ENCODE measurements at regions not wholly inside any gene's neighbourhood (a gene's known extent, or its start where the extent isn't known, plus 50 kb on each side); places are given as distances from the start of the nearest gene placed in this dataset.
A peak's percentile ranks its signal among the peaks of the same experiment; 100 is the strongest.
"Not testable (repeated sequence)": the region's sequence is repeated elsewhere in the genome, so short reads cannot be mapped to it uniquely, and the experiment has no call there.

DNA sequence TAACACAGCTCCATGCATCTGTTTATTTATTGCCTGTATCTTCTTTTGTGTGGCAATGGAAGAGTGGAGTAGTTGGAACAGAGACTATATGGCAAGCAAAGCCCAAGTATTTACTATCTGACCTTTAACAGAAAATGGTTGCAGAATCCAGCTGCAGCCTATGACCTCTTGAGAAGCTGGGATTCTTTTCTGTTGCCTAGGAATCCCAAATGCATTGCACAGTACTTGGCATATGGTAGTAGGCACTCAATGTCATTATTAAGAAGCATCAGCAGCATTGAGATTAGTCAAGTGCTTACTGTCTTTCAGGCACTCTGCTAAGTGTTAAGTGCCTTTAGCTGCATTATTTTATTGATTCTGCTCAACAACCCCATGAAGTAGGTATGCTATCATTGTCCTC lies 331.6 kb downstream of the CCDC85A start:
- DNase-seq: no peak

DNA sequence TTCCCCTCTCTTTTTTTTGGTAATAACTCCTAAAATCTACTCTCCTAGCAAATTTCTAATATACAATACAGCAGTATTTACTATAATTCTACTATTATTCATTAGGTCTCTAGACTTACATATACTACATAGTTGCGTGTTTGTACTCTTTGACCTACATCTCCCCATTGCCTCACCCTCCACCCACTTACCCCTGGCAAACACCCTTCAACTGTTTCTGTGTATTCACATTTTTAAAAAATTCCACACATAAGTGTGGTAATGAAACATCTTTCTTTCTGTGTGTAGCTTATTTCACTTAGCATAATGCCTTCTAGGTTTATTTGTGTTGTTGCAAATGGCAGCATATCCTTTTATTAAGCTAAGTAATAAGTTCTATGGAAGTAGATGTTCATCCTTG lies 336.0 kb downstream of the CCDC85A start:
- DNase-seq: no peak

DNA sequence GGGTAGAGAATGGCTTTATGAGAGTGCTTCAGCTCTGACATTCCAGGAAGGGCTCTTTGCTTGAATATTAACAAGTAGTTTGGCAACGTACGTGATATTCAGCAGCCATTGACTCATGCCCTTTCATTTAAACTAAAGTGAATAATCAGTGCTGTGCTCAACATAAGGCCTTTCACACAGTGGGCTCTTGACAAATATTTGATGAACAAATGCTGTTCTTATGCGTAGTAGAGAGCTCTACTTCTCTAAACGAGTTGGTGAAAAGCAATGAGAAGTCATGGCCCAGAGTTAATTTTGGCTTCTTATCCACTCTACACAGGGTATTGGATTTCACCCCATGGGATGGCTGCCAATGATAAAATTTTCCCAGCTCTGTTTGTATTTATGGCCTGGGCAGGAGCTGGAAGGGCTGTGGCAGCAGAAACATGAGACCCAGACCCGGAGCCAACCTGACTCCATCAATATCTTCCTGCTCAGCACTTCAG lies 338.9 kb downstream of the CCDC85A start:
- DNase-seq: peak; percentile 54

DNA sequence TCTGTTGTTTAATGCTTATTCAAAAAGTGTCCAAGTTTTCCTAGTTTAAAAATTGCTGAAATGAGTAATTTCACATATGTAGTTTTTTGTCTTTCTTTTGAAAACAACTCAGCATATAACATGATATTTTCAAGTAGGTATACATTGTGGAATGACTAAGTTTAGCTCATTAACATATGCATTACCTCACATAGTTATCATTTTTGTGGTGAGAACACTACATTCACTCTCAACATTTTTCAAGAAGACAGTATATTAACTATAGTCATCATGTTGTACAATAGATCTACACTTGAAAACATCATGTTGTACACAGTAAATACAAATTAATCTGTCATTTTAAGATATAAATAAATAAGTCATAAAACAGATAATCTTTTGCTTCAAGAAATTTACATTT lies 340.0 kb downstream of the CCDC85A start:
- DNase-seq: no peak

DNA sequence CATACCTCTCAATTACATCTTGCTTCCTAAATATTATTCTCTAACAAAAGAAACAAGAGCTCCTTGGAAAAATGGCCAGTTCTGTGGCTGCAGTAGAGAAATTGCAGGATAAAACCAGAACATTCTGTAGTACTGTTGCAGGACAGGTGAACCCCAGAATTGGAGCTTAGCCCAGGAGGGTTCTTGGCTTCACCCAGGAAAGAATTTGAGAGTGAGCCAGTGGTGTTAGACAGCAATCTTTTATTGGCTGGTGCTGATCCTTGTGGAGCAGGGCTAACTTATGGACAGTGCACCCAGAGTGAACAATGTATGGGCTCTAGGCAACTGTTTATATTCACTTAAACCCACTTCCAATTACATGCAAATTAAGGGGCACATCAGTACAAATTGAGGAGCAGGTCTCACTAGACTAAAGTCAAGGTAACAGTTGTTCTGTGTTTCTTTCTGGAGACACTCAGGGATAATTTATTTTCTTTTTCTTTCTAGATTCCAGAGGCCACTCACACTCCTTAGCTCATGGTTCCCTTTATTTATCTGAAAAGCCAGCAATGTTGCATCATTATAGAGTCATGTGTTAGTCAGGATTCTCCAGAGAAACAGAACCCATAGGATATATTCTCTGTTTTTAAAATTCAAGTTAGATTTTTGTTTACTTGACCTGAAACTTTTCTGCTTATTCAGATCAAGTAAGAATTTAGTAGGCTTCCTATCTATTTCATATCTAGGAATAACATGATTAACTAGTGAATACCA lies 348.1 kb downstream of the CCDC85A start:
- DNase-seq: no peak

DNA sequence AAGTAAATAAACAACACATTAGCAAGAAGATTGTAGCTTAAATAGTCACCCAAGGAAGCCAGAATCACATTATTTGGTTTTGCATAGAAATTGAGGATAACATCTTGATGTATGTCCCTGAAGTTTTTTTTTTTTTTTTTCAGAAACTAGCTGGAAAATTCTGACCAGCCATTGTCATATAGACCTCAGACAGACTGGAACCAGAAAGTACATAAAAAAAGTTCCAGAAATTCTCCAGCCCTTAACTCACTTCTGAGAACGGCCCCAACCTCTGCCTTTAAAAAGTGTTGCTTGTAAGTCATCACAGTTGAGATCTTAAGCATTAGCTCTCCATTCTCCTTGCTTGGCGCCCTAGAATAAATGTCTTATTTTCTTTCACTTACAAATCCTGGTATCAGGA lies 350.5 kb downstream of the CCDC85A start:
- DNase-seq: no peak

DNA sequence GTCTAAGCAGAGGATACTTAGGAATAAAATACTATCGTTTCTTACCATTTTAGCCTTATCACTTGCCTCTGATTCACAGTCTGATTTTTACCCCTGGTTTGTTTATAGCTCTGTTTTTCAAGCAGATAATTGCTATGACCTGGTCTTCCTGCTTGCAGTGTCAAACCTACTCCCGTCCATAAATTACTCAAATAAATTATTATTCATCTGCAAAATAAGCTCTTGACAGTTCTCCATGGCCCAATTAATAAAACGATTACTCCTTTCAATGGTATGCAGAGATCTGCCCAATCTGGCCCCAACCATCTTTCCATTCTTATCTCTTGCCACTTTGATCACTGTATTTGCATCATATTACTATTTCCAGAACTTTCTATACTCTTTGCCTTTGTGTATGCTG lies 354.0 kb downstream of the CCDC85A start:
- no peak for DNase-seq

DNA sequence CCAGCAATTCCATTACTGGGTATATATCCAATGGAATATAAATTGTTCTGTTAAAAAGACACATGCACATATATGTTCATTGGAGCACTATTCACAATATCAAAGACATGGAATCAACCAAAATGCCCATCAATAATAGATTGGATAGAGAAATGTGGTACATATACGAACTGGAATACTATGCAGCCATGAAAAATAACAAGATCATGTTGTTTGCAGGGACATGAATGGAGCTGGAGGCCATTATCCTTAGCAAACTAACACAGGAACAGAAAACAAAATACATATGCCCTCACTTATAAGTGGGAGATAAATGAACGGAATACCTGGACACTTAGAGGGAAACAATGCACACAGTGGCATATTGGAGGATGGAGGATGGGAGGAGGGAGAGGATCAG lies 355.8 kb downstream of the CCDC85A start:
- no peak for DNase-seq

DNA sequence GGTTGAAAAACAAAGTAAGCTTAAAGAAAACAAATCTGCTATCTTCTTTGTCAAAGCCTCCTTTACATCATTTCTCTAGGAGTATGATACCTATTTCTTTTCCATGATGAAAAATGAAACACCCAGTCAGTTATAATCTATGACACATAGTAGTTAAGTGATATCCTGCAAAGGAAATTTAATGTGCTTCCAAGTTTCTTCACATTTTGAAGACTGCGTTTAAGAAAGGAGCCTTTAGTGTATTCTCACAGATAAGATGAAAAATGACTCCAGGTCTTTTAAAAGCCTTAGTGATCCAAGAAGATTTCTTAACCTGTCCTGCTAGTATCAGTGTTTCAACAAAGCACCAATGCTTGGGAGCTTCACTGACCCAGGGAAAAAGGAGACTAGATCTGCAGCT lies 356.7 kb downstream of the CCDC85A start:
- DNase-seq: no peak

DNA sequence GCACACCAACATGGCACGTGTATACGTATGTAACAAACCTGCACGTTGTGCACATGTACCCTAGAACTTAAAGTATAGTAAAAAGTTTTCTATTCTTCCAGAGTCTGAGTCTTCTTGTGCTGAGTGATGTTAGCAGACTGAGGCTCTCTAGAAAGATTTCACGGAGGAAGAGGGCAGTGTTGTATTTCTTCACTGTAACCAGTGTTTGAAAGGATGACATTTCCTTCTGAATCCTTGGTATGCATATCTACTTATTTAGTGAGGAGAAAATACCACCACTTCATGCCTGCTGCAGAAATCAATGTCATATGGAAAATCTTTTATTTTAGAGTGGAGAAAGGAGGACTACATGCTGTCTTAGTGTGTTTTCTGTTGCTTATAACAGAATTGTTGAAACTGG lies 357.1 kb downstream of the CCDC85A start:
- no peak for DNase-seq

DNA sequence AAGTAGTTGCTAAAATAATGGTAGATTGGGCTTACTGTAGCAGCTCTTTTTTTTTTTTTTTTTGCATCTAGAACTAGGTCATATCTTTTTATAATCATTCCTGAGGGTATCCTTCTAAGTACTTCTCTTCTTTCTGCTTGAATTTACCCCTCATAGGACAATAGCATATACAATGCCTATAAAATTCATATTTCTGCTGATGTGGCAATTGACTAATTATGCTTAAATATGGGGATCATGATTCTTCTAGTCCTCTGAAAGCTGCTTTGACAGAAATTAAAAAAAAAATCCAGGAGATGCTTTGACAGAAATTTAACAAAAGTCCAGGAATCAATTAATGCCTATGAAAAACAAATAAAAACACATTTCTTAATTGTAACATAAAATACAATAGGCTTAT lies 358.4 kb downstream of the CCDC85A start:
- no peak for DNase-seq

DNA sequence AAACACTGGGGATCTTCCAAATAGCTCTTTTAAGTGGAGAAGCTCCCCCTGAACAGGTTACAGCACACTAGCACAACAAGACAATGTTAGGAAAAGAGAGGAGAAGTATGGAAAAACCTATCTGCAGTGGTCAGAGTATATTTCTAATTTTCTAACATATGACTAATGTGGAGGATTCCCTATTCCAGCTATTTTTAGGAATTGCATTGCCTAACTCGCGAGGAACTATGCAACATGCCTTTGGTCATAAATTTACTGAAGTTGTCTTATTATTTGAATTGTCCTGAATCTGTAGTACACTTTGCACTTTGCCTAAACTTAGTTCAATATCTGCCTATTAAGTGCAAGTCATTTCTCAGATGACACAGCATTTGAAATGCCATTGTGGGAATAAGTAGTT lies 381.4 kb downstream of the CCDC85A start:
- DNase-seq: no peak

DNA sequence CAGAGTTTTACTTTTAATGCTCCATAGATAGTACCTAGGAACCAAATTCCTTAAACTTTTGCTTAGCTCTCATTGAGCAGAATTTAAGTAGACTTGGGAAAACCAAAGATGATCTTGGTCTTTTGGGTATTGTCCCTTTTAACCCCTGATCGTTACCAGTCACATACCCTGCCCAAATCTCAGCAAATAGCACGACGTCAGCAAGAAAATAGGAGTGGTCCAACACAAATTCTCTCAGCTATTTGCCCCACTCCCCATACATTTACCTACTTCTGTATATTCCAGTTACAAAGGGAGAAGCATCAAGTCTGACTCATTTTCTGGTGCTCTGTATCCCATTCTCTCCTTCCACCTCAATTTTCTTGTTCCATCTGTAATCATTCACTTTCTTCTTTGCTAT lies 387.3 kb downstream of the CCDC85A start:
- DNase-seq: no peak

DNA sequence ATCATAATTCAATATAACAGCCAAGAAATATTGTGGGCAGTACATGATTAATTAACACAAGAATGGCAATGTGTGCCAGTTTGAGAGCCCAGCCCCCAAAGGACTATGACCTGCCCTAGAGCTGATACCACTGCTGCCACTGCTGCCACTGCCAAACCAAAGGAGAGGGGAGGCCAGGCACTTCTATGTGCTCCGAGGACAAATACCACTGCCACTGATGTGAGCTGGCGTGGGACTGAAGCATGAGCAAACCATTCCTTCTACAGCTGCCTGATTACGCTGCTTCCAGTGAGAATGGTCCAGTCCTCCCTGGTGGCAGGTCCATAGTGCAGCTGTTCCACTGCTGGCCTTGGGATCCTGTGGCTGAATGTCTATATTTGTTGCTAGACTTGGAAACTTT lies 392.2 kb downstream of the CCDC85A start:
- DNase-seq: no peak

DNA sequence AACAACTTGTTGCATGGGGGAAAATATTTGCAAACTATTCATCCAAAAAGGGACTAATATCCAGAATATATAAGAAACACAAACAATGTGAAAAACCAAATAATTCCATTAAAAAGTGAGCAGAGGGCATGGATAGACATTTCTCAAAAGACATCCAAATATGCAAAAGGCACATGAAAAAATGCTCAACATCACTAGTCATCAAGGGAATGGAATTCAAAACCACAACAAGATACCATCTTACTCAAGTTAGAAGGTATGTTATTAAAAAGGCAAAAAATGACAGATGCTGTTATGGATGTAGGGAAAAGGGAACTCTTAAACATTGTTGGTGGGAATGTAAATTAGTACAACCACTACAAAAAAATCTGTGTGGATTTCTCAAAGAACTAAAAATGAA lies 396.5 kb downstream of the CCDC85A start:
- DNase-seq: no peak

DNA sequence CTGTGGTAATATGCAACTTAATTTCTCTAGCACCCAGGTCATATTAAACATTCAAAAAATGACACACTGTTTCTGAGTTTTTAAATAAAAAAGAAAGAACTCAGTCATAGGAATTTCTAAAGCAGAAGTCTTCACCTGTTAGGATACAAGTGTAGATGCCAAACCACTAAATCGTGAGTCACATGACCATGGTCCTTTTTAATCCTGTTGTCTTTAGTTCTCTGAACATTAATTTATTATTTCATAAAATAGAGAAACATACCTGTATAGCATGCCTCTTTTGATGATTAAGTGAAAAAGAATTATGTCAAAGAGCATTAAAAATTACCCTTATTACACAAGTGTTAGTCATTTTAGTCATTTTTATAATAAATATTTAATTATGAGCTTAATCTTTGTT lies 398.8 kb downstream of the CCDC85A start:
- no peak for DNase-seq

DNA sequence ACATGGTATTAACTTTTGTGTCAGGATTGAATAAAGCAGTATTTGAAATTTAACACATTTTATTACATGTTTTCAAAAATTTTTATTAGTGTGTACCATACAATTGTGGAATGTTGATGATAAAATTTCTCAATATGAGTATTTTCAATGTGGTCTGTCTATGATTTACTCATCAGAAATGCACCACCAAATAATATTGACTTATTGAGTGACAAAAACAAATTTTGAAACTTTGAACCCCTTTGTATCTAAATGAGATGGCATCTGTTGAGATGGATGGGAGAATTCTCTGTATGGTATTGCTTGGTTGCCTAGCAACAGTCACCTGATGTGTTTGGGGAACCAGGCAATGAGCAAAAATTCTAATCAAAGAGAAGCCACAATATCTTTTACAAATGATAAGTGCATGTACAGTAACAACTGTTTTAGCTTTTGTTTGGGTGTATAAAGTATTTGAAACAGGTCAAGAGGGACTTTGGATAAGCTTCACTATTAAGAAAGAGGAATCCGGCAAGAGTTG lies 400.1 kb downstream of the CCDC85A start:
- no peak for DNase-seq

DNA sequence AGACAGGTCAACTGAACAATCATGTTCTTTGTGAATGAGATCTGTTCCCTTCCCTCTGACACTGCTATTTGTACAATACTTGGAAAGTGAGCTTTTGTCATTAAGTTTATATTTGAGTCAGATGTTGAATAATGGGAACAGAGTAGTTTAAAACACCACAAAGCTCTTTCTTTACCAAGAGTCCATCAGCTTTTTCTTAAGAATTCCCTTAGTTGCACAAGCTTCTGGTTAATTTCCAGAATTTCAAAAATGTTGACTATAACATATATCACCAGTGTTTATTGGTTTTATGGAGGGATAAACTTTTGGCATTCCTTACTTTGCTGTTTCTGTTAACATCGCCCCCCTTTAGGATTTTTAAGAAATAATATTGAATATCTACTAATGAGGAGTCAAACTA lies 403.7 kb downstream of the CCDC85A start:
- DNase-seq: no peak

DNA sequence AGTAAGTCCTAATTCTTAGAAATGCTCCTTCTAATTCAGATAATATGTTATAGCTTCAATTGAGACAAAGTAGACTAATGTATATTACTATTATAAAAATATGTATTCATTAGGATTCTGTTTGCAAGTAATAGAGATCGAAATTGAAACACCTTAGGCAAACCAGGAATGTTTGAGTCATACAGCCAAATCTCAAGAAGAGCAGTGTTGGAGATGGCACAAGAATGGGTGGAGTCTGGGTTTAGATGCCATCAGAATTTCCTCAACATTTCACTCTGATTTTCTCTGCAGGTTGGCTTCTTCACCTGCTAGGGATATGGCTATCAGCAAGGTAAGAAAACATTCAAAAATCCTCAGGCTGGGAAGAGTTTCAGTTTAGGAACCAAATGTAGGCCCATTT lies 405.4 kb downstream of the CCDC85A start:
- no peak for DNase-seq

DNA sequence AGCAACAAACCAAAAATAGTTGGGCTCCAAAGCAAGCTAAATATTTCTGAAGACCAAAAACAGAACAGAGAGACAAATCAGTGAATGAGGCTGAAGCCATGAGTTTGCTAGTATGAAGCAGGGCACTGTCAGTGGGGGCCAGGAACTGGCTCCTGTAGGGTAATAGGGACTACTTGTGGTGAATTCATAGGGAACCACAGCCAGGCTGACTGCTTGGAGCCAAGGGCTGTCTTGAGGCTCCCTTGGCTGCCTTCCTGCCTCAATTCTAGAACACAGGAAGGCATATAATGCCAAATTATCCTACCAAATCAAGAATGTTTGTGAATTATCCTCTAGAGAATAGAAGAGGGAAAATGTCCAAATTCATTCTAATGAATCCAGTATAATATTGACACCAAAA lies 406.0 kb downstream of the CCDC85A start:
- DNase-seq: no peak

DNA sequence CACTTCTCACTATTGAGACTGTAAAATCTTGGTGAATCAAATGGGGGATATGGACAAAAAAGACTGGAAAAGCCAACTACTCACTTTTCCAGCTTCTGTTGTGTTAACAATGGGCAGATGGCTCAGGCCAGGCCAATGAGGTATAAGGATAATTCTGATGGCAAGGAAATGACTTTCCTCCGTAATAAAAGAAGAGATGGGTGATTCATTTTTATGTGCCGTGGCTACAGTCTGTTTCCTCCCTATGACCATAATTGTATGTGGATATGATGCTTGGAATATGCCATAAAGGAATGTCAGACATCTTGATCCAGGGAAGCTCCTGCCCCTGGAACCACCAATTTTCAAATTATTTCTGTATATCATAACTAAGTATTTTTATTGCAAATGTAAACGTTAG lies 406.8 kb downstream of the CCDC85A start:
- no peak for DNase-seq

DNA sequence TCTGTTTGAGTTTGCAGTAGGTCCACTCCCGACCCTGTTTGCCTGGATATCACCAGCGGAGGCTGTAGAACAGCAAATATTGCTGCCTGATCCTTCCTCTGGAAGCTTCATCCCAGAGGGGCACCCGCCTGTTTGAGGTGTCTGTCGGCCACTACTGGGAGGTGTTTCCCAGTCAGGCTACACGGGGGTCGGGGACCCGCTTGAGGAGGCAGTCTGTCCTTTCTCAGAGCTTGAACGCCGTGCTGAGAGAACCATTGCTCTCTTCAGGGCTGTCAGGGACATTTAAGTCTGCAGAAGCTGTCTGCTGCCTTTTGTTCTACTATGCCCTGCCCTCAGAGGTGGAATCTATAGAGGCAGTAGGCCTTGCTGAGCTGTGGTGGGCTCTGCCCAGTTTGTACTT lies 422.3 kb downstream of the CCDC85A start:
- DNase-seq: not testable (repeated sequence)

DNA sequence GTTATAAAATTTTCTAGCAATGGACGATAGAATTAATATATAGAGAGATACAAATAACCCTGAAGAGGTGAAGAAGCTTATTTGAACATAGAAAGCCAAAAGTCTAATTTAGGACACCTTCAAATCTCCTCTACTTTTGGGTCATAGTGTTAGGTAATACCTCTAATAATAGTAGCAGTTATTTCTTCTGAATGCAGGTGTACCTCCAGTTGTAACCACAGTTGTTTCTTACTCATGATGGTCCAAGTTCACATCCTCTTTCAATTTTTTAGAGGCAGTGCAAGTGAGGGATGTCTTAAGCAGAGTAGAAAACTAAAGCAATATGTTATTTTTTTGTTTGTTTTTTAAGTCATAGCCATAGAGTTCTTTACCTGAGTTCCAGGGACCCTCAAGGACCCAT lies 429.5 kb downstream of the CCDC85A start:
- no peak for DNase-seq

DNA sequence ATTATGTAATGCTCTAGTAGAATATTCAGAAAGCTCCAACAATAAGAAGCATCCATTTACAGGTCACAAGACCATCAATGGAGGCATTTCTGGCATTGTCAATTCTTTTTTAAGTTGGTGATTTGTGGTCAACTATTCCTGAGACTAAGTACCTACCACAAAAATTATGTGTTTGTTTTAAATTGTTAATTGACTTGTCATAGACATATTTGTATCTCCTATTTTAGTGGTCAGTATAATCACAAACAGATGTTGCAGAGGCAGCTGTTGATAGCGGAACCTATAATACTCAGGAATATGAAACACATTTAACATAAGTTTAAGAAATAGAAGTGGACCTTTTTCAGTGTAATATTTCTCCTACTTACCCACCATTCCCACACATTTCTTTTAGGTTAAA lies 430.1 kb downstream of the CCDC85A start:
- no peak for DNase-seq

DNA sequence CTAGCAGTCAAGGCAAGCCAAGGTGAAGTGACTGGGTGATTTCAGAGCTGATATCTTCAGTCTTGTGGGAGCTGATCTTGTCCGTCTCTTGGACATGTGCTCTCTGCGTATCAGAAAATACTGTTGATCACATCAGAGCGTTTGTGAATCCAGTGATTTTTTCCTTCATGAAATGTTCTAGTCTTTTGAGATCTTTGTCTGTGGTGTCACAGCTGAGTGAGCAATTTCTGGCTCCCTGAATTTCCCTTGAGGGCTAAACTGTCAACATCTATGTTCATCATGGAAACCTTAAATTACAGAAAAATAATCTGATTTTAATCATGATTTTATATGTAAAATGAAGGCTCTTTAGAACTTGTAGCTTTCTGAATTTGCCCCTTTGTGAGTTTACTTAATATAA lies 432.0 kb downstream of the CCDC85A start:
- no peak for DNase-seq

Data from left hindlimb (tissue), 1 donor.